Mammary epithelial cell (primary cell): ENCODE measurements at regions not wholly inside any gene's neighbourhood (a gene's known extent, or its start where the extent isn't known, plus 50 kb on each side); places are given as distances from the start of the nearest gene placed in this dataset.

ENCODE experiments used
- CTCF ChIP-seq, 2 donors: IDR thresholded peaks in 1 of 2; conservative IDR thresholded peaks in 1 of 2; 2 replicates each; pipeline ENCODE4 v1.5.1; 2011 to 2012; ENCODE audit warnings: inconsistent platforms in 2 of 2, low read length in 2 of 2, mild to moderate bottlenecking in 2 of 2, control low read depth in 1 of 2, low read depth in 1 of 2; ENCODE audit not compliant: insufficient read depth in 1 of 2; ENCODE audit errors: extremely low read depth in 1 of 2
- EZH2 ChIP-seq: IDR thresholded peaks from 2 replicates; pipeline ENCODE4 v1.6.1; 2012; ENCODE audit warnings: low read length, inconsistent platforms, borderline replicate concordance

GRCh38 chr1:188930382-188930781 lies 1547.3 kb downstream of the BRINP3 start:
- TF ChIP-seq CTCF (conservative IDR thresholded peaks at IDR 0.05 in 1 of 2, IDR thresholded peaks at IDR 0.05 in 1 of 2; ENCODE audit: extremely low read depth in 1 of 2, insufficient read depth in 1 of 2, low read depth in 1 of 2, low read length in 2 of 2) = no peak
- TF ChIP-seq EZH2 = no peak
